ENCODE measurements at regions not wholly inside any gene's neighbourhood (a gene's known extent, or its start where the extent isn't known, plus 50 kb on each side); places are given as distances from the start of the nearest gene placed in this dataset.

DNA sequence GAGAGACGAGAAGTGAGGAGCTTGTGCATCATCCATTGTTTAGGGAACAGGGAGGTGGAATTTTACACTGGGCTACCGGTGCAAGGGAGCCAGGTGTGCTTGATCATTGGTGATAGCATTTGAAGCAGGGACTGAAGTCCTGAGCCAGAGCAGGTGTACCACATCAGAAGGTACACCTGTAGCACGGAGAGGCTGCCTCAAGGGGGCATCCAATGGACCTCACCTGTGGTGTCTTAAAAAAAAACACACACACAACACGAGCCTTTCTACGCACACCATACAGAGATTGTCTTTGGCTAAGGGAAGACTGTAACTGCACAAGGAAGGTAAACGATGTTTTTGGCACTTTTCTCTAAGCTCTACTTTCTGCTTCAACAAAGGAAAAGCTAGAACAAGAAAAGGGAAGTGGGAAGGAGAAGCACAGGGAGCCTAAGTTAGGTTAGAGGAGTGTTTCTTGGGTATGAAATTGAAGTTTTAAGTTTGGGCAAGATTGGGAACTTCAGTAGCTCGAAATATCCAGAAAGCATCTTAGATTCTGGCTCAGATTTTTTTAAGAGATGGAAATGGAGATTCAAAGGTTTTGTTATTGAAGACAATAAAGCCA is 334.3 kb upstream of the FBXO33 start:
- H3K27ac ChIP-seq = no peak overlapping the region
- TF ChIP-seq, protein P1, sequence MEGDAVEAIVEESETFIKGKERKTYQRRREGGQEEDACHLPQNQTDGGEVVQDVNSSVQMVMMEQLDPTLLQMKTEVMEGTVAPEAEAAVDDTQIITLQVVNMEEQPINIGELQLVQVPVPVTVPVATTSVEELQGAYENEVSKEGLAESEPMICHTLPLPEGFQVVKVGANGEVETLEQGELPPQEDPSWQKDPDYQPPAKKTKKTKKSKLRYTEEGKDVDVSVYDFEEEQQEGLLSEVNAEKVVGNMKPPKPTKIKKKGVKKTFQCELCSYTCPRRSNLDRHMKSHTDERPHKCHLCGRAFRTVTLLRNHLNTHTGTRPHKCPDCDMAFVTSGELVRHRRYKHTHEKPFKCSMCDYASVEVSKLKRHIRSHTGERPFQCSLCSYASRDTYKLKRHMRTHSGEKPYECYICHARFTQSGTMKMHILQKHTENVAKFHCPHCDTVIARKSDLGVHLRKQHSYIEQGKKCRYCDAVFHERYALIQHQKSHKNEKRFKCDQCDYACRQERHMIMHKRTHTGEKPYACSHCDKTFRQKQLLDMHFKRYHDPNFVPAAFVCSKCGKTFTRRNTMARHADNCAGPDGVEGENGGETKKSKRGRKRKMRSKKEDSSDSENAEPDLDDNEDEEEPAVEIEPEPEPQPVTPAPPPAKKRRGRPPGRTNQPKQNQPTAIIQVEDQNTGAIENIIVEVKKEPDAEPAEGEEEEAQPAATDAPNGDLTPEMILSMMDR (conservative IDR thresholded peaks at IDR 0.05) = 0 out of 2 replicates have a peak, but pooled peaks have one; percentile 8
- TF ChIP-seq ZFX (IDR thresholded peaks at IDR 0.05) = no peak

DNA sequence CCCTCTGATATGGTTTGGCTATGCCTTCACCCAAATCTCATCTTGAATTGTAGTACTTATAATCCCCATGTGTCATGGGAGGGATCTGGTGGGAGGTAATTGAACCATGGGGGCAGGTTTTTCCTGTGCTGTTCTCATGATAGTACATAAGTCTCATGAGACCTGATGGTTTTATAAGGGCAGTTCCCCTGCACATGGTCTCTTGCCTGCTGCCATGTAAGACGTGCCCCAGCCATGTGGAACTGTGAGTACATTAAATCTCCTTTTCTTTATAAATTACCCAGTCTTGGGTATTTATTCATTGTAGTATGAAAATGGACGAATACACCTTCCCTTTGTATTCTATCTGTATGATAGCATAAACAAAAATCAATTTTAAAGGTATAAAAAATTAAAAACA is 333.4 kb upstream of the FBXO33 start:
- no peak overlapping the region for H3K27ac ChIP-seq
- TF ChIP-seq, protein P1 (conservative IDR thresholded peaks at IDR 0.05) = no peak
- no peak for TF ChIP-seq ZFX (IDR thresholded peaks at IDR 0.05)

DNA sequence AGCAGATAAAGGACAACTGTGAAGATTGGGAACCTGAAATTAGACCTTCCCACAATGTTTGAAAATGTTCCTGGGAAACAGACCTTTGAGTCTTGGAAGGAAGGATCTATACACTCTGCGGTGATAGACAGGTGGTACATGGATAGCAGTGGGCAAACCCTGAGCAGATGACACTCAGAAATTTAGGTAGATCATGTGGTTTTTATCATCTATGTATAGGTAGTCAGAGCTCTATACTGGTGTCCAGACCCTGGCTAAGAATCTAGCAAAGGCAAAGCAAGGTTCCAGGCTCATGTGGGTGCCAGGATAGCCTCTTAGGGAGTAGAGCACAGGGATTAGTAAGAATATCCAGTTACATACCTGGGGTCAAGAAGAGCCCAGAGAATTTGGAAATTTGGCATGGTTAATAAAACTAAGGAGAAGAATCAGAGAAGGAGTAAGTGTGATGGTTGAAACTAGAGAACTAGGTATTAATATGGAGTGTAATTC is 331.2 kb upstream of the FBXO33 start:
- no peak overlapping the region for H3K27ac ChIP-seq
- TF ChIP-seq, protein P1 (conservative IDR thresholded peaks at IDR 0.05) = no peak
- TF ChIP-seq ZFX (IDR thresholded peaks at IDR 0.05) = no peak

DNA sequence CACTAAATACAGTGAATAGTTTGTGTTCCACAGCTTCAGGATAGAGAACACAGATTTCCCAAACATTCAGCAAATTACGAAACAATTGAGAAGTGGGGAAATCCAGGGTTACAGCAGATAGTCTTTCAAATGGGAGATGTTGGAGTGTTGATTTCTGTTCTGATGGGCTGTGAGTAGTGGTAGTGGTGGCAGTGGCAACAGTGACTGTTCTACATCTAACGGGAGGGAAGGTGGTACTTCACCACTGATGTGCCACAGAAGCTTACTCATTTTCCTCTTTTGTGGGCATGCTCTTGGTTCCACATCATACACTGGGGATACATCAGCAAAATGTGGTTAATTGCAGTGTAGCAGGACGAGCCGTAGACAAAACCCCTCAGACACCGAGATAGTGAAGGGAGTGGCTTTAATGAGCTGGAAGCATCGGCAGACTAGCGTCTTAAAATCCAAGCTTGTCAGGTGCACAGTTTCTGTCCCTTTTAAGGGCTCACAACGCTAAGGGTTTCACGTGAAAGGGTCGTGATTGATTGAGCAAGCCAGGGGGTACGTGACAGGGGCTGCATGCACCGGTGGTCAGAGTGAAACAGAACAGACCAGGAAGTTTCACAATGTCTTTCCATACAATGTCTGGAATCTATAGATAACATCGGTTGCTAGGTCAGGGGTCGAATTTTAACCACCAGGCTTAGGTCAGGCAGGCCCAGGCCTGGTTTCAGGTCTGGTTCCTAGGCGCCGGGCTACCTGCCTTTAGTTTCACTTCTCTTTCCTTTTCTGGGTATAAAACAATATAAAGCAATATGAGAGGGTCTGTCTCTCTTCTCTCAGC is 330.6 kb upstream of the FBXO33 start:
- TF ChIP-seq, protein P1 (conservative IDR thresholded peaks at IDR 0.05) = no peak
- no peak for TF ChIP-seq ZFX (IDR thresholded peaks at IDR 0.05)
- no peak overlapping the region for H3K27ac ChIP-seq

DNA sequence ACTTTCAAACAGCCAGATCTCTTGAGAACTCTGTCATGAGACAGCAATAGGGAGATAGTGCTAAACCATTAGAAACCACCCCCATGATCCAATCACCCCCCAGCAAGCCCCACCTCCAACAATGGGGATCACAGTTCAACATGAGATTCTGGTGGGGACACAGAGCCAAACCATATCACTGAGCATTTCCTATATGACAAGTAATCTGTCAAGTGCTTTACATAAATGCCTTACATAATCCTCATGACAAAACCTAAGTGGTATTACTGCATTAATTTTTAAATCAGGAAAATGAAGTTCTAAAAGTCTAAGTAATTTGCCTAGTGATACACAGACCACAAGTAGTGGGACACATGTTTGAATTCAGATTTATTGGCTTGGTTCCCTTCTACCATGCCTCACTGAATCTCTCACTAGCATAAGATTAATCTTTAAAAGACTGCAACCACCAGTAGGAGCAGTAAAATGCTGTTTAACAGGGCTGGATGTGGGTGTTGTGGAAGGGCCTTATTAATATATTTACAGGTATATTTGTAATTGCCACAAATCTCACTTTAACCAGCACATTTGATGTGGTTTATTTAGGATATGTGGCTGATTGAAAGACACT is 323.1 kb upstream of the FBXO33 start:
- no peak for TF ChIP-seq ZFX (IDR thresholded peaks at IDR 0.05)
- TF ChIP-seq, protein P1 (conservative IDR thresholded peaks at IDR 0.05) = no peak
- no peak overlapping the region for H3K27ac ChIP-seq

DNA sequence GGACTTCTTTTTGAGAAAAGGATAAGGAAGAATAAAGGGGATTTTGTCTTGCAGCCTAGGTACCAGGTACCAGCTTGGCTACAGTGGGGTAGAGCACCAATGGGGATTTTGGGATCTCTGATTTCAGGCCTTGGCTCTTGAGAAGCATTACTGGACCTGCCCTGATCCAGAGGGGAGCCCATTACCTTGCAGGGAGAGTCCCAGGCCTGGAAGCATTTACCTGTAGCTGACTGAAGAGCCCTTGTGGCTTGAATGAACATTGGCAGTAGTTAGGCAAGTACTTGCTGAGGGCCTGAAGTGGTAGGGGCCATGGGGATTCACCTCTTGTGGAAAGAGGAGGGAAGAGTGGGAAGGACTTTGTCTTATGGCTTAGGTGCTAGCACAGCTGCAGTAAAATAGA is 308.2 kb upstream of the FBXO33 start:
- TF ChIP-seq, protein P1 (conservative IDR thresholded peaks at IDR 0.05) = no peak
- TF ChIP-seq ZFX (IDR thresholded peaks at IDR 0.05) = no peak
- H3K27ac ChIP-seq = no peak overlapping the region

DNA sequence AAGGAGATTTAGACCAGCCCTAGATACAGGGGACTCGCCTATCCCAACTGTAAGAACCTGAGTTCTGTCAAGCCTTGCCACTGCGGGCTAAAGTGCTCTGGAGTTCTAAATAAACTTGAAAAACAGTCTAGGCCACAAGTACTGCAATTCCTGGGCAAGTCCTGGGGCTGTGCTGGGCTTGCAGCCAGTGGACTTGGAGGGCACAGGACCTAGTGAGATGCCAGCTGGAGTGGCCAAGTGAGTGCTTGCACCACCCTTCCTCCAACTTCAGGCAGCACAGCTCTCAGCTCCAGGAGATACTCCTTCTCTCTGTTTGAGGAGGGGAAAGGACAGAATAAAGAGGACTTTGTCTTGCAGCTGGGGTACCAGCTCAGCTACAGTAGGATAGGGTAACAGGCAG is 307.6 kb upstream of the FBXO33 start:
- no peak overlapping the region for H3K27ac ChIP-seq
- TF ChIP-seq, protein P1 (conservative IDR thresholded peaks at IDR 0.05) = no peak
- no peak for TF ChIP-seq ZFX (IDR thresholded peaks at IDR 0.05)

Data from C4-2B (cell line).